Omental fat pad (tissue), 3 donors: ENCODE measurements at regions not wholly inside any gene's neighbourhood (a gene's known extent, or its start where the extent isn't known, plus 50 kb on each side); places are given as distances from the start of the nearest gene placed in this dataset.
"Not testable (repeated sequence)": the region's sequence is repeated elsewhere in the genome, so short reads cannot be mapped to it uniquely, and the experiment has no call there.

ENCODE experiments used
- ATAC-seq: fragments of 150-250 bp; one replicate; pipeline ENCODE4 v1.9.1; 2016; ENCODE audit warnings: mild to moderate bottlenecking, moderate library complexity; ENCODE audit not compliant: low FRiP score
- DNase-seq: peaks from one replicate; pipeline ENCODE4 v3.0.0-alpha.2; 2019; ENCODE audit warnings: low spot score
- CTCF ChIP-seq, 3 donors: fragments of 450-650 bp; IDR thresholded peaks; one replicate each; pipeline ENCODE4 v1.5.1; 2016 to 2017; ENCODE audit warnings: antibody characterized with exemption in 3 of 3, mild to moderate bottlenecking in 3 of 3, moderate library complexity in 2 of 3

GRCh38 chr3:80914854-80915253, 846.6 kb downstream of the GBE1 start:
- no peak for TF ChIP-seq CTCF (IDR thresholded peaks at IDR 0.05)
- ATAC-seq: no peak
- DNase-seq: no peak

DNA sequence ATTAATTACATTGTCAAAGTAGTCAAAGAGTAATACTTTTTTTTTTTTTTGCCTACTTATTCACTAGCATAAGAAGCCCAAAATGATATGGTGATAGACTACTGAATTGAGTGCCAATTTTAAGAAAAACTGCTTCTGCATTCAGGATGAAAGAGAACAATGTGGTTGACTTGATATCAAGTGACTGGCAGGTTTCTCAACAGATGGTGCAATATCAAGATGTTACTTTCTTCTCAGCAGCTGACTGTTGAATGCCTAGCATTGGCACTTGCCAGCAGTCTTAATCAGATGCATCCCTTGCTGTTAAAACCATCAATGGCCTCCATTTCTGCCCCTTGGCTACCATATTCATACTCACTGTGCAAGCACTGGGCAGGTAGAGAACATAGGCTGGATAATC, 863.2 kb downstream of the GBE1 start:
- DNase-seq (no peak), ATAC-seq (no peak)
- TF ChIP-seq CTCF (IDR thresholded peaks at IDR 0.05): no peak

GRCh38 chr3:80897005-80897404, 864.4 kb downstream of the GBE1 start:
- not testable (repeated sequence) for ATAC-seq

DNA sequence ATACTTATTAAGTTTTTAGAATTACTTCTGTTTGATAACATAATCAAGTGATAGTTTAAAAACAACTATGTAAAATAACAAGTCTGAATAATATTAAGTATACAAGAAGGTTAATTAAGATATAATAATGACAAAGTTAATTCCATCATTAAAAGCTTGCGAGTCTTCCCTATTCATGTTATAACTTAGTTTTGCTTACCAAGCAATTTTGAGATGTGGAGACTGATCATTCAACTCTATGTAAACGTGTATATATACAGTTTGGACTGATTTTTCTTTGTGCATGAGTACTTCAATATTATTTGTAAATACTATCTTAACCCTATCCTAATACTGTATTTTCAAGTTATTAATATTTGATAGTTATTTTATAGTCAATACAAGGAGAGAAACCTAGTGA, 870.9 kb downstream of the GBE1 start:
- ATAC-seq (no peak), DNase-seq (no peak)
- TF ChIP-seq CTCF (IDR thresholded peaks at IDR 0.05): no peak

More at GRCh38 chr3:80897005-80897404, 864.4 kb downstream of the GBE1 start:
- not testable (repeated sequence) for DNase-seq

DNA sequence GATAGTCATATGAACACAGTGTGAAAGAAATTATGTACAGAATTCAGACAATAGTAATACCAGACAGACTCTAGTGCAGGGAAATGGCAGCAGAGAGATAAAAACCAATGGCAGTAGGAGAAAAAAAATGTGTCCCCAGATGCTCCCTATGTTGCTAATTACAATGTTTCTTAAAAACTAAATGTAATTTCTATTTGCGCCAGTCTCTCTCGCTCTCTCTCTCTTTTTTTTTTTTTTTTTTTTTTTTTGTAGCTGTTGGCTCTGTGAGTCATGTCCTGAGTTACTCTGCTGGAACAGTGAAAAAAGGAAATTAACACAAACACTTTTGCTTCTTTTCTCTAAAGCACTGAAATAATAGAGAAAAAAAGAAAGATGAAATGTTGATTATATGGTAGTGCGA, 871.9 kb downstream of the GBE1 start:
- no peak for ATAC-seq
- no peak for TF ChIP-seq CTCF (IDR thresholded peaks at IDR 0.05)
- DNase-seq: no peak

DNA sequence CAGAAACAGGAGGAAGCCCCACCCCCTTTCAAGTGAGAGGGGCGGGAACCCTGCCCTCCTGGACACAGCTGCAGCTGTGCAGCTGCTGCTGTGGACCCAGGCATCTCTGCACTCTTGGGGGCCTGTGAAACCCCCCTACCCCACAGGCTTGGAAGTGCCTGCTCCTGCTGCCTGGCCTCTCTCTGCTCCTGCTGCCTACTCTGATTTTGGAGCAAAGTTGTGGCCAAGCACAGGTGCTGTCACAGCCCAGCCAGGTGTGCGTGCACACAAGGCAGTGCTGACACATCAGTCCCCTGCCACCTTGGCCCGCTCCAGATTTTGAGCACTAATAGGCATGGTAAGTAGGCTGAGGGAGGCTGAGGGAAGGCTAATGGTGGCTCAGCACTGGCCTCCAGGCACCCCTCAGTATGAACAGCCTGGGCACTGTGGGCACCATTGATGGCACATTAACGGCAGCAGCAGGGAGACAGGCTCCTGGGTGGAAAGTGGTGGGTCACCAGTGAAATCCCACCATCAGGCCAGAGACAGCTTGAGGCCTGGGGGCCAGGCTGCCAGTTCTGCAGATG, 890.9 kb downstream of the GBE1 start:
- no peak for DNase-seq

GRCh38 chr3:80855482-80855881, 906.0 kb downstream of the GBE1 start:
- DNase-seq (no peak), ATAC-seq (no peak)
- TF ChIP-seq CTCF (IDR thresholded peaks at IDR 0.05): no peak

More for the DNA sequence above, 890.9 kb downstream of the GBE1 start:
- no peak for TF ChIP-seq CTCF (IDR thresholded peaks at IDR 0.05)
- ATAC-seq: no peak

DNA sequence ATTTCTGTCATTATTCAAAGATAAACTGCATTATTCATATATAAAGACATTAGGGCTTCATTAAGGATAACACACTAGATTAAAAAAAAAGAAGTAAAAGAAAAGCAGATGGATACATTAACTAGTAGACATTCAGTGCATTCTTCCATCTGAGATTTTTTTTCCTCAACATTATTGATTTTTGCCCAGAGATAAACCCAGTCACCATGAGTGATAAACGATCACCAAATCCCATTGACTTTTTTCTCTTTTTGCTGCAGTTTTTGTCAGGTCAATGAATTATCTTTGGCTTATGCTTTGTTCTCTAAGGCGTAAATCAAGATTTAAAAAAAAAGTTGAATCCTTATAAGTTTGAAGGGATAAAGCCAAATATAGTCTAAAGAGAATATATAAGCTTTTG, 925.0 kb downstream of the GBE1 start:
- DNase-seq: no peak
- no peak for TF ChIP-seq CTCF (IDR thresholded peaks at IDR 0.05)
- ATAC-seq: no peak
